ENCODE measurements at regions not wholly inside any gene's neighbourhood (a gene's known extent, or its start where the extent isn't known, plus 50 kb on each side); places are given as distances from the start of the nearest gene placed in this dataset.
A peak's percentile ranks its signal among the peaks of the same experiment; 100 is the strongest.

GRCh38 chr7:32177232-32177631, 107.0 kb upstream of the PDE1C start:
- DNase-seq = peak; percentile 29

- no peak for DNase-seq
These were observed 104.9 kb upstream of the PDE1C start for GRCh38 chr7:32175099-32175498.

GRCh38 chr7:32171248-32171647, 101.0 kb upstream of the PDE1C start:
- DNase-seq = no peak

GRCh38 chr7:32170838-32171237, 100.6 kb upstream of the PDE1C start:
- no peak for DNase-seq

GRCh38 chr7:32169228-32169627, 99.0 kb upstream of the PDE1C start:
- DNase-seq = no peak

GRCh38 chr7:32167815-32168214, 97.6 kb upstream of the PDE1C start:
- DNase-seq = no peak

- DNase-seq = no peak
These were observed 97.0 kb upstream of the PDE1C start for GRCh38 chr7:32167256-32167655.

- peak; percentile 45 for DNase-seq
These were observed 94.3 kb upstream of the PDE1C start for GRCh38 chr7:32164341-32164996.

GRCh38 chr7:32163896-32164295, 93.7 kb upstream of the PDE1C start:
- peak; percentile 15 for DNase-seq

- DNase-seq = peak; percentile 90
These were observed 93.1 kb upstream of the PDE1C start for GRCh38 chr7:32163141-32163806.

GRCh38 chr7:32161708-32162107, 91.5 kb upstream of the PDE1C start:
- DNase-seq = no peak

- no peak for DNase-seq
These were observed 88.8 kb upstream of the PDE1C start for GRCh38 chr7:32158751-32159745.

GRCh38 chr7:32158076-32158475, 87.9 kb upstream of the PDE1C start:
- no peak for DNase-seq

GRCh38 chr7:32155712-32156111, 85.5 kb upstream of the PDE1C start:
- DNase-seq = no peak

GRCh38 chr7:32154797-32155196, 84.6 kb upstream of the PDE1C start:
- DNase-seq = no peak

GRCh38 chr7:32153006-32153405, 82.8 kb upstream of the PDE1C start:
- no peak for DNase-seq

GRCh38 chr7:32152576-32152975, 82.4 kb upstream of the PDE1C start:
- DNase-seq = no peak

- DNase-seq = no peak
These were observed 80.4 kb upstream of the PDE1C start for GRCh38 chr7:32150589-32150988.

GRCh38 chr7:32150039-32150438, 79.8 kb upstream of the PDE1C start:
- no peak for DNase-seq

GRCh38 chr7:32147546-32148268, 77.5 kb upstream of the PDE1C start:
- no peak for DNase-seq

GRCh38 chr7:32145911-32146310, 75.7 kb upstream of the PDE1C start:
- no peak for DNase-seq

- DNase-seq = peak; percentile 58
These were observed 74.5 kb upstream of the PDE1C start for GRCh38 chr7:32144676-32145075.

All from tongue (tissue), 1 donor.